Upper lobe of left lung (tissue), 4 donors: ENCODE measurements at regions not wholly inside any gene's neighbourhood (a gene's known extent, or its start where the extent isn't known, plus 50 kb on each side); places are given as distances from the start of the nearest gene placed in this dataset.

ENCODE experiments used
- EP300 ChIP-seq, 4 donors: sonication (generic); formaldehyde crosslinking; IDR thresholded peaks; one replicate each; pipeline ENCODE4 v1.5.1; 2017; ENCODE audit warnings: antibody characterized with exemption in 4 of 4, control low read depth in 2 of 4
- POLR2AphosphoS5 ChIP-seq, 2 donors: sonication (generic); formaldehyde crosslinking; IDR thresholded peaks; one replicate each; pipeline ENCODE4 v1.5.1; 2017; ENCODE audit warnings: antibody characterized with exemption in 2 of 2

DNA sequence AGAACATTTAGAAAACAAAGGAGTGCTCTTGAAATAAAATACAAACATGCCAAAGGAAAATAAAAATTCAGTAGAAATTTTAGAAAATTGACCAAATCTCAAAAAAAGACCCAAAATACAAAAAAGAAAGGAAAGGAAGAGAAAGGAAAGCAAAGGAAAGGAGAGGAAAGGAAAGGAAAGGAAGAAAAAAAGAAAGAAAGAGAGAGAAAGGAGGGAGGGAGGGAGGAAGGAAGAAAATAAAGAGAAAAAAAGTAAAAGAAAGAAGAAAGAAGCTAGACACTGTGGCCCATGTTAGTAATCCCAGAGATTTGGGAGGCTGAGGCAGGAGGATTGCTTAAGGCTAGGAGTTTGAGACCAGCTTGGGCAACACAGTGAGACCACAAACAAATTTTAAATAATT is 500.1 kb upstream of the VRK2 start:
- TF ChIP-seq POLR2AphosphoS5 (IDR thresholded peaks at IDR 0.05) (no peak), EP300 (IDR thresholded peaks at IDR 0.05) (no peak)
